Neural progenitor cell (in vitro differentiated cells): ENCODE measurements at regions not wholly inside any gene's neighbourhood (a gene's known extent, or its start where the extent isn't known, plus 50 kb on each side); places are given as distances from the start of the nearest gene placed in this dataset.

Experiments used
- DNase-seq: peaks from one replicate; pipeline ENCODE4 v3.0.0-alpha.2; 2016; ENCODE audit warnings: low spot score
- H2AFZ ChIP-seq: fragments of 200-600 bp; sonication (generic); replicated peaks from 2 replicates; pipeline ENCODE4 v1.6.1; 2016; ENCODE audit warnings: antibody characterized with exemption
- H3F3A ChIP-seq: fragments of 200-600 bp; sonication (generic); 2 replicates; pipeline ENCODE4 v1.6.1; 2016; ENCODE audit warnings: antibody characterized with exemption, low read depth
- H3K27ac ChIP-seq: fragments of 200-600 bp; sonication (generic); 2 replicates; pipeline ENCODE4 v1.5.1; 2016; ENCODE audit warnings: mild to moderate bottlenecking
- H3K27me3 ChIP-seq: fragments of 200-600 bp; sonication (generic); 2 replicates; pipeline ENCODE4 v1.6.1; 2016; ENCODE audit warnings: mild to moderate bottlenecking, moderate library complexity
- H3K36me3 ChIP-seq: fragments of 200-600 bp; sonication (generic); 2 replicates; pipeline ENCODE4 v1.5.1; 2016
- H3K4me1 ChIP-seq: fragments of 200-600 bp; sonication (generic); 2 replicates; pipeline ENCODE4 v1.6.1; 2016; ENCODE audit warnings: mixed run types
- H3K4me2 ChIP-seq: fragments of 200-600 bp; sonication (generic); 2 replicates; pipeline ENCODE4 v1.6.1; 2016
- H3K4me3 ChIP-seq: fragments of 200-600 bp; sonication (generic); 2 replicates; pipeline ENCODE4 v1.5.1; 2016
- H3K79me2 ChIP-seq: fragments of 200-600 bp; sonication (generic); 2 replicates; pipeline ENCODE4 v1.6.1; 2016; ENCODE audit warnings: low read depth
- H3K9ac ChIP-seq: fragments of 200-600 bp; sonication (generic); 2 replicates; pipeline ENCODE4 v1.6.1; 2016
- H3K9me3 ChIP-seq: fragments of 200-600 bp; sonication (generic); 2 replicates; pipeline ENCODE4 v1.5.1; 2016; ENCODE audit warnings: low read depth
- H4K20me1 ChIP-seq: fragments of 200-600 bp; sonication (generic); 2 replicates; pipeline ENCODE4 v1.6.1; 2016; ENCODE audit warnings: low read depth
- H3K27ac Mint-ChIP-seq: 3 replicates; pipeline ENCODE4 v1.8.0; 2021; ENCODE audit warnings: mixed read lengths
- H3K27me3 Mint-ChIP-seq: 2 replicates; pipeline ENCODE4 v1.8.0; 2022; ENCODE audit warnings: low read depth, mild to moderate bottlenecking, inconsistent platforms, moderate library complexity, mixed read lengths; ENCODE audit not compliant: insufficient read depth
- H3K36me3 Mint-ChIP-seq: 3 replicates; pipeline ENCODE4 v1.8.0; 2021; ENCODE audit warnings: mixed read lengths
- H3K4me1 Mint-ChIP-seq: 3 replicates; pipeline ENCODE4 v1.8.0; 2021; ENCODE audit warnings: mixed read lengths
- H3K4me3 Mint-ChIP-seq: 3 replicates; pipeline ENCODE4 v1.8.0; 2021; ENCODE audit warnings: mild to moderate bottlenecking, moderate library complexity, mixed read lengths
- H3K9me3 Mint-ChIP-seq: 3 replicates; pipeline ENCODE4 v1.8.0; 2020; ENCODE audit warnings: mixed read lengths
- EZH2 ChIP-seq: fragments of 200-600 bp; sonication (generic); IDR thresholded peaks from 2 replicates; pipeline ENCODE4 v1.6.1; 2017; ENCODE audit warnings: antibody characterized with exemption, mild to moderate bottlenecking, moderate library complexity
- EZH2phosphoT487 ChIP-seq: fragments of 200-600 bp; sonication (generic); IDR thresholded peaks from 2 replicates; pipeline ENCODE4 v1.6.1; 2017; ENCODE audit warnings: antibody characterized with exemption
- TF ChIP-seq, protein P1 (sequence below): fragments of 200-600 bp; sonication (generic); IDR thresholded peaks from 2 replicates; pipeline ENCODE4 v1.5.1; 2017; ENCODE audit warnings: antibody characterized with exemption, mild to moderate bottlenecking

- H3K79me2 ChIP-seq = no peaks in the 10 kb centered on the region
- H3K9me3 Mint-ChIP-seq = no peaks in the 10 kb centered on the region
- peaks cover 3% of the 10 kb centered on the region for H3K4me1 Mint-ChIP-seq
- no peaks in the 10 kb centered on the region for H3F3A ChIP-seq
- no peak overlapping the region for H3K4me2 ChIP-seq
- H3K4me3 ChIP-seq = no peak overlapping the region
- H2AFZ ChIP-seq = no peak overlapping the region
- TF ChIP-seq, protein P1, sequence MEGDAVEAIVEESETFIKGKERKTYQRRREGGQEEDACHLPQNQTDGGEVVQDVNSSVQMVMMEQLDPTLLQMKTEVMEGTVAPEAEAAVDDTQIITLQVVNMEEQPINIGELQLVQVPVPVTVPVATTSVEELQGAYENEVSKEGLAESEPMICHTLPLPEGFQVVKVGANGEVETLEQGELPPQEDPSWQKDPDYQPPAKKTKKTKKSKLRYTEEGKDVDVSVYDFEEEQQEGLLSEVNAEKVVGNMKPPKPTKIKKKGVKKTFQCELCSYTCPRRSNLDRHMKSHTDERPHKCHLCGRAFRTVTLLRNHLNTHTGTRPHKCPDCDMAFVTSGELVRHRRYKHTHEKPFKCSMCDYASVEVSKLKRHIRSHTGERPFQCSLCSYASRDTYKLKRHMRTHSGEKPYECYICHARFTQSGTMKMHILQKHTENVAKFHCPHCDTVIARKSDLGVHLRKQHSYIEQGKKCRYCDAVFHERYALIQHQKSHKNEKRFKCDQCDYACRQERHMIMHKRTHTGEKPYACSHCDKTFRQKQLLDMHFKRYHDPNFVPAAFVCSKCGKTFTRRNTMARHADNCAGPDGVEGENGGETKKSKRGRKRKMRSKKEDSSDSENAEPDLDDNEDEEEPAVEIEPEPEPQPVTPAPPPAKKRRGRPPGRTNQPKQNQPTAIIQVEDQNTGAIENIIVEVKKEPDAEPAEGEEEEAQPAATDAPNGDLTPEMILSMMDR = no peak
- no peak for TF ChIP-seq EZH2
- TF ChIP-seq EZH2phosphoT487 = no peak
- no peaks in the 10 kb centered on the region for H4K20me1 ChIP-seq
- H3K4me3 Mint-ChIP-seq = no peak overlapping the region
- no peaks in the 10 kb centered on the region for H3K27me3 ChIP-seq
- H3K4me1 ChIP-seq = no peaks in the 10 kb centered on the region
- no peaks in the 10 kb centered on the region for H3K27me3 Mint-ChIP-seq
- H3K9me3 ChIP-seq = no peaks in the 10 kb centered on the region
- H3K36me3 ChIP-seq = no peaks in the 10 kb centered on the region
- no peaks in the 10 kb centered on the region for H3K36me3 Mint-ChIP-seq
- no peak overlapping the region for H3K9ac ChIP-seq
- no peak overlapping the region for H3K27ac Mint-ChIP-seq
- no peak overlapping the region for H3K27ac ChIP-seq
- DNase-seq = no peak
Observed at GRCh38 chr14:26172396-26172795, 425.4 kb downstream of the NOVA1 start.

- Mint-ChIP-seq H3K27me3 (no peaks in the 10 kb centered on the region), H3K4me1 (peaks cover 3% of the 10 kb centered on the region)
- H3K4me2 ChIP-seq = no peak overlapping the region
Observed at GRCh38 chr14:26170885-26171284, 426.9 kb downstream of the NOVA1 start.

GRCh38 chr14:26163761-26164160 is 434.1 kb downstream of the NOVA1 start:
- no peak overlapping the region for H2AFZ ChIP-seq
- no peak overlapping the region for H3K4me3 Mint-ChIP-seq
- TF ChIP-seq EZH2 = no peak
- TF ChIP-seq, protein P1 = peak; percentile 57
- H3K27ac Mint-ChIP-seq = peak overlapping the region; percentile 4
- no peaks in the 10 kb centered on the region for H3K36me3 ChIP-seq
- H3K4me1 ChIP-seq = no peaks in the 10 kb centered on the region
- H3K9me3 Mint-ChIP-seq = peaks cover 2% of the 10 kb centered on the region
- H3K4me2 ChIP-seq = no peak overlapping the region
- H3K9ac ChIP-seq = no peak overlapping the region
- no peaks in the 10 kb centered on the region for H3K9me3 ChIP-seq
- no peaks in the 10 kb centered on the region for H3K79me2 ChIP-seq
- peaks cover 2% of the 10 kb centered on the region for H3K36me3 Mint-ChIP-seq
- peak; percentile 62 for DNase-seq
- H3F3A ChIP-seq = no peaks in the 10 kb centered on the region
- no peak overlapping the region for H3K27ac ChIP-seq
- H4K20me1 ChIP-seq = no peaks in the 10 kb centered on the region
- H3K4me3 ChIP-seq = no peak overlapping the region
- no peaks in the 10 kb centered on the region for H3K4me1 Mint-ChIP-seq
- no peaks in the 10 kb centered on the region for H3K27me3 ChIP-seq
- H3K27me3 Mint-ChIP-seq = no peaks in the 10 kb centered on the region

More at GRCh38 chr14:26170885-26171284, 426.9 kb downstream of the NOVA1 start:
- Histone ChIP-seq H3K36me3 (no peaks in the 10 kb centered on the region), H3K9me3 (no peaks in the 10 kb centered on the region), H3K27ac (no peak overlapping the region), H2AFZ (no peak overlapping the region), H3F3A (no peaks in the 10 kb centered on the region), H3K9ac (no peak overlapping the region), H4K20me1 (no peaks in the 10 kb centered on the region), H3K79me2 (no peaks in the 10 kb centered on the region), H3K4me1 (no peaks in the 10 kb centered on the region), H3K27me3 (no peaks in the 10 kb centered on the region), H3K4me3 (no peak overlapping the region)
- no peaks in the 10 kb centered on the region for H3K9me3 Mint-ChIP-seq
- no peak for TF ChIP-seq EZH2
- TF ChIP-seq EZH2phosphoT487 = no peak
- TF ChIP-seq, protein P1 = no peak
- no peaks in the 10 kb centered on the region for H3K36me3 Mint-ChIP-seq
- no peak overlapping the region for H3K4me3 Mint-ChIP-seq
- H3K27ac Mint-ChIP-seq = no peak overlapping the region
- no peak for DNase-seq
